Stimulated activated memory B cell treated with anti-CD40 and anti-IgM and Interleukin-4, amounts not matched to agents 10 μg/mL and 1 μg/mL and 100 μg/mL, for 72 hours (primary cell): ENCODE measurements at regions not wholly inside any gene's neighbourhood (a gene's known extent, or its start where the extent isn't known, plus 50 kb on each side); places are given as distances from the start of the nearest gene placed in this dataset.

Experiments used
- ATAC-seq: fragments of 150-1000 bp; cut with Tn5 transposase; 2 replicates; pipeline ENCODE4 v1.10.0; 2021
- H3K27ac Mint-ChIP-seq: one replicate; pipeline ENCODE4 v1.8.0; 2022; ENCODE audit warnings: mild to moderate bottlenecking, mixed read lengths
- H3K27me3 Mint-ChIP-seq: one replicate; pipeline ENCODE4 v1.8.0; 2022; ENCODE audit warnings: mixed read lengths
- H3K36me3 Mint-ChIP-seq: one replicate; pipeline ENCODE4 v1.8.0; 2022; ENCODE audit warnings: mixed read lengths
- H3K4me1 Mint-ChIP-seq: one replicate; pipeline ENCODE4 v1.8.0; 2022; ENCODE audit warnings: mixed read lengths
- H3K4me3 Mint-ChIP-seq: one replicate; pipeline ENCODE4 v1.8.0; 2022; ENCODE audit warnings: mild to moderate bottlenecking, moderate library complexity, mixed read lengths
- H3K9me3 Mint-ChIP-seq: one replicate; pipeline ENCODE4 v1.8.0; 2022; ENCODE audit warnings: mixed read lengths

- no peaks in the 10 kb centered on the region for H3K4me1 Mint-ChIP-seq
- H3K27me3 Mint-ChIP-seq: peaks cover 20% of the 10 kb centered on the region
- no peak for ATAC-seq
- H3K36me3 Mint-ChIP-seq: no peaks in the 10 kb centered on the region
- H3K9me3 Mint-ChIP-seq: peaks cover 4% of the 10 kb centered on the region
- H3K4me3 Mint-ChIP-seq: no peak overlapping the region
- no peak overlapping the region for H3K27ac Mint-ChIP-seq
Observed at GRCh38 chr1:29963946-29964345, 727.6 kb downstream of the PTPRU start.

GRCh38 chr1:29962831-29963247 is 726.5 kb downstream of the PTPRU start:
- H3K27me3 Mint-ChIP-seq: peaks cover 20% of the 10 kb centered on the region
- H3K27ac Mint-ChIP-seq: no peak overlapping the region
- peaks cover 3% of the 10 kb centered on the region for H3K9me3 Mint-ChIP-seq
- H3K4me3 Mint-ChIP-seq: no peak overlapping the region
- no peaks in the 10 kb centered on the region for H3K36me3 Mint-ChIP-seq
- no peaks in the 10 kb centered on the region for H3K4me1 Mint-ChIP-seq
- no peak for ATAC-seq

- Mint-ChIP-seq H3K4me3 (no peak overlapping the region), H3K4me1 (no peaks in the 10 kb centered on the region)
Observed at GRCh38 chr1:29962336-29962735, 726.0 kb downstream of the PTPRU start.

GRCh38 chr1:29961293-29962059 is 725.2 kb downstream of the PTPRU start:
- Mint-ChIP-seq H3K9me3 (peaks cover 3% of the 10 kb centered on the region), H3K36me3 (no peaks in the 10 kb centered on the region), H3K4me1 (no peaks in the 10 kb centered on the region), H3K4me3 (no peak overlapping the region), H3K27me3 (peaks cover 20% of the 10 kb centered on the region), H3K27ac (no peak overlapping the region)
- no peak for ATAC-seq

More at GRCh38 chr1:29962336-29962735, 726.0 kb downstream of the PTPRU start:
- Mint-ChIP-seq H3K9me3 (peaks cover 3% of the 10 kb centered on the region), H3K27me3 (peaks cover 20% of the 10 kb centered on the region), H3K27ac (no peak overlapping the region), H3K36me3 (no peaks in the 10 kb centered on the region)
- no peak for ATAC-seq

GRCh38 chr1:29960876-29961275 is 724.6 kb downstream of the PTPRU start:
- peaks cover 8% of the 10 kb centered on the region for H3K9me3 Mint-ChIP-seq

GRCh38 chr1:29960156-29960755 is 723.9 kb downstream of the PTPRU start:
- no peaks in the 10 kb centered on the region for H3K36me3 Mint-ChIP-seq
- no peak for ATAC-seq
- H3K27me3 Mint-ChIP-seq: peaks cover 20% of the 10 kb centered on the region
- H3K27ac Mint-ChIP-seq: no peak overlapping the region
- H3K9me3 Mint-ChIP-seq: peaks cover 11% of the 10 kb centered on the region
- H3K4me3 Mint-ChIP-seq: no peak overlapping the region
- no peaks in the 10 kb centered on the region for H3K4me1 Mint-ChIP-seq

More at GRCh38 chr1:29960876-29961275, 724.6 kb downstream of the PTPRU start:
- Mint-ChIP-seq H3K36me3 (no peaks in the 10 kb centered on the region), H3K4me1 (no peaks in the 10 kb centered on the region), H3K27me3 (peaks cover 20% of the 10 kb centered on the region), H3K4me3 (no peak overlapping the region), H3K27ac (no peak overlapping the region)
- ATAC-seq: no peak

GRCh38 chr1:29959356-29959755 is 723.0 kb downstream of the PTPRU start:
- H3K4me1 Mint-ChIP-seq: no peaks in the 10 kb centered on the region
- H3K9me3 Mint-ChIP-seq: peaks cover 11% of the 10 kb centered on the region
- H3K4me3 Mint-ChIP-seq: no peak overlapping the region
- H3K36me3 Mint-ChIP-seq: no peaks in the 10 kb centered on the region
- no peak for ATAC-seq
- no peak overlapping the region for H3K27ac Mint-ChIP-seq
- peaks cover 20% of the 10 kb centered on the region for H3K27me3 Mint-ChIP-seq

- Mint-ChIP-seq H3K27me3 (peaks cover 12% of the 10 kb centered on the region), H3K4me3 (no peak overlapping the region), H3K4me1 (no peaks in the 10 kb centered on the region), H3K9me3 (peaks cover 11% of the 10 kb centered on the region), H3K36me3 (no peaks in the 10 kb centered on the region), H3K27ac (no peak overlapping the region)
- no peak for ATAC-seq
Observed at GRCh38 chr1:29958271-29958670, 721.9 kb downstream of the PTPRU start.

- Mint-ChIP-seq H3K36me3 (no peaks in the 10 kb centered on the region), H3K4me1 (no peaks in the 10 kb centered on the region), H3K9me3 (peaks cover 7% of the 10 kb centered on the region), H3K27ac (no peak overlapping the region), H3K27me3 (peaks cover 9% of the 10 kb centered on the region), H3K4me3 (no peak overlapping the region)
- no peak for ATAC-seq
Observed at GRCh38 chr1:29956349-29957030, 720.2 kb downstream of the PTPRU start.

- no peak for ATAC-seq
Observed at GRCh38 chr1:29954591-29954990, 718.3 kb downstream of the PTPRU start.

GRCh38 chr1:29953961-29954360 is 717.6 kb downstream of the PTPRU start:
- no peaks in the 10 kb centered on the region for H3K36me3 Mint-ChIP-seq
- no peak overlapping the region for H3K27ac Mint-ChIP-seq
- no peak for ATAC-seq
- peaks cover 7% of the 10 kb centered on the region for H3K9me3 Mint-ChIP-seq
- no peak overlapping the region for H3K4me3 Mint-ChIP-seq
- H3K4me1 Mint-ChIP-seq: no peaks in the 10 kb centered on the region
- peaks cover 9% of the 10 kb centered on the region for H3K27me3 Mint-ChIP-seq

More at GRCh38 chr1:29954591-29954990, 718.3 kb downstream of the PTPRU start:
- Mint-ChIP-seq H3K27ac (no peak overlapping the region), H3K36me3 (no peaks in the 10 kb centered on the region), H3K4me1 (no peaks in the 10 kb centered on the region), H3K9me3 (peaks cover 7% of the 10 kb centered on the region), H3K27me3 (peaks cover 8% of the 10 kb centered on the region), H3K4me3 (no peak overlapping the region)

GRCh38 chr1:29949676-29950075 is 713.4 kb downstream of the PTPRU start:
- Mint-ChIP-seq H3K27ac (no peak overlapping the region), H3K27me3 (peaks cover 27% of the 10 kb centered on the region), H3K9me3 (no peaks in the 10 kb centered on the region), H3K4me1 (no peaks in the 10 kb centered on the region), H3K36me3 (no peaks in the 10 kb centered on the region), H3K4me3 (no peak overlapping the region)
- ATAC-seq: no peak

- no peaks in the 10 kb centered on the region for H3K36me3 Mint-ChIP-seq
- no peak overlapping the region for H3K27ac Mint-ChIP-seq
- no peaks in the 10 kb centered on the region for H3K9me3 Mint-ChIP-seq
- no peaks in the 10 kb centered on the region for H3K4me1 Mint-ChIP-seq
- peaks cover 27% of the 10 kb centered on the region for H3K27me3 Mint-ChIP-seq
- H3K4me3 Mint-ChIP-seq: no peak overlapping the region
- no peak for ATAC-seq
Observed at GRCh38 chr1:29948581-29948980, 712.3 kb downstream of the PTPRU start.

- no peaks in the 10 kb centered on the region for H3K4me1 Mint-ChIP-seq
- H3K36me3 Mint-ChIP-seq: no peaks in the 10 kb centered on the region
- H3K4me3 Mint-ChIP-seq: no peak overlapping the region
- no peak for ATAC-seq
- H3K27me3 Mint-ChIP-seq: peaks cover 32% of the 10 kb centered on the region
- no peak overlapping the region for H3K27ac Mint-ChIP-seq
- no peaks in the 10 kb centered on the region for H3K9me3 Mint-ChIP-seq
Observed at GRCh38 chr1:29946057-29946456, 709.7 kb downstream of the PTPRU start.

- Mint-ChIP-seq H3K27me3 (peaks cover 32% of the 10 kb centered on the region), H3K4me3 (no peak overlapping the region), H3K36me3 (no peaks in the 10 kb centered on the region), H3K9me3 (no peaks in the 10 kb centered on the region), H3K27ac (no peak overlapping the region), H3K4me1 (no peaks in the 10 kb centered on the region)
- ATAC-seq: no peak
Observed at GRCh38 chr1:29945426-29945825, 709.1 kb downstream of the PTPRU start.
